ENCODE measurements at regions not wholly inside any gene's neighbourhood (a gene's known extent, or its start where the extent isn't known, plus 50 kb on each side); places are given as distances from the start of the nearest gene placed in this dataset.

- no peak for TF ChIP-seq EZH2 (IDR thresholded peaks at IDR 0.05)
- no peak for TF ChIP-seq EZH2phosphoT487 (IDR thresholded peaks at IDR 0.05; ENCODE audit: borderline replicate concordance)
- TF ChIP-seq YY1 (IDR thresholded peaks at IDR 0.05; ENCODE audit: extremely low read depth, insufficient replicate concordance, low read depth, low read length): no peak
- peak in 2 of 3 experiments; percentile 51; a peak in 3 of 6 replicates for TF ChIP-seq CTCF (IDR thresholded peaks at IDR 0.05 in 2 of 3, conservative IDR thresholded peaks at IDR 0.05 in 1 of 3; ENCODE audit: borderline replicate concordance in 1 of 3, insufficient read depth in 1 of 3, low read depth in 2 of 3, low read length in 2 of 3)
- TF ChIP-seq POLR2A (IDR thresholded peaks at IDR 0.05; ENCODE audit: borderline replicate concordance, extremely low read depth, insufficient read depth, insufficient read length): no peak
- TF ChIP-seq, protein P1, sequence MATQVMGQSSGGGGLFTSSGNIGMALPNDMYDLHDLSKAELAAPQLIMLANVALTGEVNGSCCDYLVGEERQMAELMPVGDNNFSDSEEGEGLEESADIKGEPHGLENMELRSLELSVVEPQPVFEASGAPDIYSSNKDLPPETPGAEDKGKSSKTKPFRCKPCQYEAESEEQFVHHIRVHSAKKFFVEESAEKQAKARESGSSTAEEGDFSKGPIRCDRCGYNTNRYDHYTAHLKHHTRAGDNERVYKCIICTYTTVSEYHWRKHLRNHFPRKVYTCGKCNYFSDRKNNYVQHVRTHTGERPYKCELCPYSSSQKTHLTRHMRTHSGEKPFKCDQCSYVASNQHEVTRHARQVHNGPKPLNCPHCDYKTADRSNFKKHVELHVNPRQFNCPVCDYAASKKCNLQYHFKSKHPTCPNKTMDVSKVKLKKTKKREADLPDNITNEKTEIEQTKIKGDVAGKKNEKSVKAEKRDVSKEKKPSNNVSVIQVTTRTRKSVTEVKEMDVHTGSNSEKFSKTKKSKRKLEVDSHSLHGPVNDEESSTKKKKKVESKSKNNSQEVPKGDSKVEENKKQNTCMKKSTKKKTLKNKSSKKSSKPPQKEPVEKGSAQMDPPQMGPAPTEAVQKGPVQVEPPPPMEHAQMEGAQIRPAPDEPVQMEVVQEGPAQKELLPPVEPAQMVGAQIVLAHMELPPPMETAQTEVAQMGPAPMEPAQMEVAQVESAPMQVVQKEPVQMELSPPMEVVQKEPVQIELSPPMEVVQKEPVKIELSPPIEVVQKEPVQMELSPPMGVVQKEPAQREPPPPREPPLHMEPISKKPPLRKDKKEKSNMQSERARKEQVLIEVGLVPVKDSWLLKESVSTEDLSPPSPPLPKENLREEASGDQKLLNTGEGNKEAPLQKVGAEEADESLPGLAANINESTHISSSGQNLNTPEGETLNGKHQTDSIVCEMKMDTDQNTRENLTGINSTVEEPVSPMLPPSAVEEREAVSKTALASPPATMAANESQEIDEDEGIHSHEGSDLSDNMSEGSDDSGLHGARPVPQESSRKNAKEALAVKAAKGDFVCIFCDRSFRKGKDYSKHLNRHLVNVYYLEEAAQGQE (IDR thresholded peaks at IDR 0.05; ENCODE audit: low read depth): no peak
These were observed 269.9 kb downstream of the ADAMTS20 start for GRCh38 chr12:43282106-43282505.
